SJCRH30 (cell line): ENCODE measurements at regions not wholly inside any gene's neighbourhood (a gene's known extent, or its start where the extent isn't known, plus 50 kb on each side); places are given as distances from the start of the nearest gene placed in this dataset.

Source experiments
- DNase-seq, 2 experiments: peaks; one replicate each; pipeline ENCODE4 v3.0.0-alpha.2; 2015 to 2020
- H3K27ac ChIP-seq: fragments of 250-450 bp; sonication (Bioruptor Pico); 2 replicates; pipeline ENCODE4 v1.5.1; 2020; ENCODE audit warnings: mild to moderate bottlenecking, moderate library complexity
- H3K27me3 ChIP-seq: fragments of 250-450 bp; sonication (Bioruptor Pico); 2 replicates; pipeline ENCODE4 v1.5.1; 2020; ENCODE audit warnings: mild to moderate bottlenecking, moderate library complexity
- H3K36me3 ChIP-seq: fragments of 250-450 bp; sonication (Bioruptor Pico); 2 replicates; pipeline ENCODE4 v1.5.1; 2020; ENCODE audit warnings: mild to moderate bottlenecking, moderate library complexity
- H3K4me1 ChIP-seq: fragments of 250-450 bp; sonication (Bioruptor Pico); 2 replicates; pipeline ENCODE4 v1.5.1; 2020; ENCODE audit warnings: mild to moderate bottlenecking, moderate library complexity
- H3K4me3 ChIP-seq: fragments of 250-450 bp; sonication (Bioruptor Pico); 2 replicates; pipeline ENCODE4 v1.5.1; 2020; ENCODE audit warnings: mild to moderate bottlenecking, moderate library complexity
- H3K9me3 ChIP-seq: fragments of 250-450 bp; sonication (Bioruptor Pico); replicated peaks from 2 replicates; pipeline ENCODE4 v1.5.1; 2020; ENCODE audit warnings: mild to moderate bottlenecking, moderate library complexity

DNA sequence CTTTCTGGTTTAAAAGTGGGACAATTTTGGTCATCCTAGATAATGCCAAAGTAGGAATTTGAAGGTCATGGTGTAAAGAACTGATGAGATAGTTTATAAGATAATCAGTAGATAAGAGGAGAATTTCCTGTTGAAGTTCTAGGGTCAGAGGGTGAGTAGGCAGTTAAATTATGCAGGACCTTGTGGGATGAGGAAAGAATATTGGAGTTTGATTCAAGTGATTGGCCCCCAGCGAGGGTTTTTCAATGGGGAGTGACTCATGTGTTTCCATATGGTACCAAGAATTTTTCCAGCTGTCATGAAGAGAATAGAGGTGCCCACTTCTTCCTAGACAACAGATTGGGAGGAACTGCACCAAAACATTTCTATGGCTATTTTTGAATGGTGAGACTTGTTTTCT, 940.2 kb upstream of the ZEB2 start:
- peak overlapping the region; percentile 30; the same call in 1 of the 2 replicates for H3K27ac ChIP-seq
- no peaks in the 10 kb centered on the region for H3K9me3 ChIP-seq
- H3K4me3 ChIP-seq: no peak overlapping the region
- peaks cover 11% of the 10 kb centered on the region for H3K4me1 ChIP-seq
- H3K27me3 ChIP-seq: no peaks in the 10 kb centered on the region
- DNase-seq: peak; percentile 43 to 59
- no peaks in the 10 kb centered on the region for H3K36me3 ChIP-seq

DNA sequence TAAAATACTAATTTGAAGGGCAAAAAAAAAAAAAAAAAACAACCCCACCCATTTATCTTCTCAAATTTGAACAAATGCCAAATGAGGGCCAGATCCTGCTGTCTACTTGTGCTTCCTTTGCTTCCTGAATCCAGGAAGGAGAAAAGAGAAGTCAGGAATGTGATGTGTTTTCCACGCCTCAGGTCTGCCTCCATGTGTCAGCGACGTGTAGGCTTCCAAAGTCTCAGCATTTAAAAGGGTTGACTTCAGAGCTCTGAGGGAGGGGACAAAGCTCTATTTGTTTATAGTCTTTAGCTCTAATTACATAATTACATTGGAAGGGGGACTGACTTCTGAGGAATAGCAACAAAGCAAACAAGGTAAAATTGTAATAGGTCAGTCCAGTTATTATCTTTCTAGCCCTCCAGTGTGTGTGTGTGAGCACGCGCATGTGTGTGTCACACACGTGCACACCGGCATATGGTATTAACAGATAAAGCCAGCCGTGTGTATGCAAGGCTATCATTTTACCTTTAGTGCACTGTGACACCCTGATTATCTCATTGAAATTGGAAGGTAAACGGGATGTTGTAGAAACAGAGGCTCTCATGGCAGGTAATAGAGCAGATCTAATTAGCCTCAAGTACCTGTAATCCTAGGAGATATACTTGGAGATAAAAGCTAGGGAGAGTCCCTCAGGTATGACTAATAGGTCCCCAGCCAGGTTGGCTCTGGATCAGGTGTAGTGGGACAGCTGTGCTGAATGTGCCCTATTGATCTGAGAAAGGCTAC, 911.4 kb upstream of the ZEB2 start:
- H3K4me1 ChIP-seq: no peaks in the 10 kb centered on the region; the same call in 1 of the 2 replicates
- DNase-seq: peak; percentile 3 to 21
- no peak overlapping the region for H3K27ac ChIP-seq
- H3K36me3 ChIP-seq: no peaks in the 10 kb centered on the region
- H3K27me3 ChIP-seq: no peaks in the 10 kb centered on the region
- H3K4me3 ChIP-seq: no peak overlapping the region
- H3K9me3 ChIP-seq: no peaks in the 10 kb centered on the region

DNA sequence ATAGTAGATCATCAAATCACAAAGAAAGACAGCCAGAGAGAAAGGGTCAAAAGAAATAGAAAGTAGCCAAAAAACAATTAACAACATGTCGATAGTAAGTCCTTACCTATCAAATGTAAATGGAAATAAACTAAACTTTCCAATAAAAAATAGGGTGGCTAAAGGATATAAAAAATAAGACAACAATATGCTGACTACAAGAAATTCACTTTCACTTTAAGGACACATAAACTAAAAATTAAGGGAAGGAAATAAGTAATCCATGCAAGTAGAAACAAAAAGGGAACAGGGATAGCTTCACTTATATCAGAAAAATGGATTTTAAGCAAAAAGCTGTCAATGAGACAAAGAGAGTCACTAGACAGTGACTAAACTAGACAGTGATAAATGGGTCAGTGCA, 903.9 kb upstream of the ZEB2 start:
- no peak overlapping the region for H3K27ac ChIP-seq
- peaks cover 3% of the 10 kb centered on the region; the same call in 1 of the 2 replicates for H3K4me1 ChIP-seq
- no peaks in the 10 kb centered on the region for H3K27me3 ChIP-seq
- H3K4me3 ChIP-seq: no peak overlapping the region
- H3K36me3 ChIP-seq: no peaks in the 10 kb centered on the region
- DNase-seq: no peak
- peaks cover 10% of the 10 kb centered on the region for H3K9me3 ChIP-seq

DNA sequence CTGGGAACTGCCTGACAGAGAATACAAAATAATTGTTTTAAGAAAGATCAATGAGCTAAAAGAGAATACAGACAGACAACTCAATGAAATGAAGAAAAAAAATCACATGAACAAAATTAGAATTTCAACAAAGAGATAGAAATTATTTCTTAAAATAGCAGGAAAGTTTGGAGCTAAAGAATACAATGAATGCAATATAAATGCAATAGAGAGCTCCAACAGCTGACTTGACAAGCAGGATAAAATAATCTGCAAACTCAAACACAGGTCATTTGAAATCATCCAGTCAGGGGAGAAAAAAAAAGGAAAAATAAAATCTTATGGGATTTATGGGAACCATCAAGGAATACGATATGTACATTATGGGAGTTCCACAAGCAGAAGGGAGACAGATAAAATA, 902.7 kb upstream of the ZEB2 start:
- Histone ChIP-seq H3K27ac (no peak overlapping the region), H3K9me3 (peaks cover 10% of the 10 kb centered on the region), H3K36me3 (no peaks in the 10 kb centered on the region), H3K4me3 (no peak overlapping the region), H3K27me3 (no peaks in the 10 kb centered on the region), H3K4me1 (peaks cover 3% of the 10 kb centered on the region; the same call in 1 of the 2 replicates)
- DNase-seq: no peak

DNA sequence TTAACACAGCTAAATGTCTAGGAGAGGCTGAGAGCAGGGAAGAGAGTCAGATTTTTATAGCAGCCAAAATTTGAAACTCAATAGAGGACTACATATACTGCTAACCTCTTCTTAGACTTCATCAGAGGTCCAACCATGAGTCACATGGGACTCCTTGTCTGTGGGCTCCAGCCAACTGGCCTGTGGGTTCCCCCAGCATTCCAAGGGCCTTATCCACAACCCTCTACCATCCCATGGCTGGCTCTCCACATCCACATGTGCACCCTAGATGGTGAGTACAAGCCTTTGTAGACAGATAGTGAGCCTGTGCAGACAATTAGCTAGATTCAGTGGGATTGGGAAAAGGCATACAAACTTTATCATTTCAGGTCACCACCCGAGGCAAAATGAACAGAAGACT, 901.9 kb upstream of the ZEB2 start:
- peak; percentile 45 to 64 for DNase-seq
- Histone ChIP-seq H3K4me3 (no peak overlapping the region), H3K9me3 (peaks cover 10% of the 10 kb centered on the region), H3K36me3 (peaks cover 2% of the 10 kb centered on the region; the same call in 1 of the 2 replicates), H3K27me3 (no peaks in the 10 kb centered on the region), H3K27ac (peak overlapping the region; percentile 11; the same call in 1 of the 2 replicates), H3K4me1 (peaks cover 3% of the 10 kb centered on the region; the same call in 1 of the 2 replicates)

DNA sequence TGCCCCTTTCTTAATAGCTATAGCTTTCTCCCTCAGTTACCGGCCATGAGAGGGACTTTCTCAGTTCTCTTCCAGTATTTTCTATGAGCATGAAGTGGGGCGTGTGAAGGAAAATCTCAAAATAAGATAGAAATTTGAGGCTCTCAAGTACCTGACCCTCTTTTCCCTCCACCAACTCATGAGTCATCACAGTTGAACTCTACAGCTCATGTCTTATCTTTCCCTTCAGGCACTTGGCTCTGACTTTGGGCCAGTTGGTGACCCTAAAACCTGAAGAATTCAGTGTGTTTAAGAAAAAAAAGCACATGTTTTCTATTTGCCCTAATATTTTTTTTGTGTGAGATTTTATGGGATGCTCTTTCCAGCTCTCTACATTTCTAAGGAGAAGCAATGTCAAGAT, 896.7 kb upstream of the ZEB2 start:
- Histone ChIP-seq H3K4me1 (peaks cover 3% of the 10 kb centered on the region; the same call in 1 of the 2 replicates), H3K36me3 (peaks cover 2% of the 10 kb centered on the region; the same call in 1 of the 2 replicates), H3K27ac (no peak overlapping the region), H3K9me3 (peaks cover 11% of the 10 kb centered on the region; the same call in 1 of the 2 replicates), H3K4me3 (no peak overlapping the region), H3K27me3 (no peaks in the 10 kb centered on the region)
- no peak for DNase-seq

DNA sequence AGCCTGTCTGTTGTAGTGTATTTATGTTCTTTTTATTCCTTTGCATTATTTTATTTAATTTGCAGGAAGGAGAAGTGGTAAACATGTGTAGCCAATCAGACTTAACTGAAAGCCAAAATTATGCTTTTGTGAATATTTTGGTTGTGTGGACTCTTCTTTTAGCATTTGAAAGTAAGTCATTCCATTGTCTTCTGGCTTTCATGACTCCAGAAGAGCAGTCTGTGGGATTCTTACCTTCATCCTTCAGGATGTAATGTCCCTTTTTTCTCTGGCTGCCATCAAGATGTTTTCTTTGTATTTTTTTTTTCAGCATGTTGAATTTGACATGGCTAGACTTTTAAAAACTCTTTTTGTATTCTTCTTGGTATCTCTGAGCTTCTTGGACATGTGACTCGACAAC, 895.2 kb upstream of the ZEB2 start:
- Histone ChIP-seq H3K4me3 (no peak overlapping the region), H3K4me1 (peaks cover 2% of the 10 kb centered on the region; the same call in 1 of the 2 replicates), H3K27me3 (no peaks in the 10 kb centered on the region)

DNA sequence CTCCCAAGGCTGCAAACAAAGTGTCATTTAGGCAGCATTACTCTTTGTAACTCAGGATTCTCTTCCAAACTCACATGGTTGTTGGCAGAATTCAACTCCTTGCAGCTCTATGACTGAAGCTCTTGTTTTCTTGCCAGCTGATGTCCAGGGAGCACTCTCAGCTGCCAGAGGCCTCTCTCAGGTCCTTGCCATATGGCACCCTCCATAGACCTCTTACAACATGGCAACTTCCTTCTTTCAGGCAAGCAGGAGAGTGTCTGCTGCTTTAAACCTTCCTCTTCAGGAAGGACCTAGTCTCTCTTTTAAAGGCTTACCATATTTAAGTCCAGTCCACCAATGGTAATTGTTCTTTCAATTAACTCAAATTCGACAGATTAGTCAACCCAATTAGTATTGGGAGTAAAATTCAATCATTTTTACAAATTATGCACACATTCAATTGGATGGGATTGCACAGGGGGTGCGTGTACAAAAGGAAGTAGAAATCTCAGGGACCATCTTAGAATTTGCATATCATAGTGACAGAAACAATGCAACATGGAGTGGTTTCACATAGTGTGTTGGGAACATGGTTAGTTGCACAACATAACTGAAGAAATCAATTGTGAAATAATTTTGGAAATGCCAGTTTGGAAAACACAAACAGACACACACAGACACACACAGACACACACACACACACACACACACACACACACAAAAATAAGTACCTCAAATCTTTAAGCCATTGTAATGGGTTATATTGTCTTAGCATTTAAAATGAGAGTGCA, 893.5 kb upstream of the ZEB2 start:
- peaks cover 7% of the 10 kb centered on the region; the same call in 1 of the 2 replicates for H3K9me3 ChIP-seq
- H3K27ac ChIP-seq: no peak overlapping the region
- peaks cover 5% of the 10 kb centered on the region; the same call in 1 of the 2 replicates for H3K4me1 ChIP-seq
- DNase-seq: no peak
- H3K36me3 ChIP-seq: peaks cover 2% of the 10 kb centered on the region; the same call in 1 of the 2 replicates
- no peaks in the 10 kb centered on the region for H3K27me3 ChIP-seq
- no peak overlapping the region for H3K4me3 ChIP-seq

More for the DNA sequence above, 895.2 kb upstream of the ZEB2 start:
- Histone ChIP-seq H3K9me3 (peaks cover 7% of the 10 kb centered on the region; the same call in 1 of the 2 replicates), H3K27ac (no peak overlapping the region), H3K36me3 (peaks cover 2% of the 10 kb centered on the region; the same call in 1 of the 2 replicates)
- DNase-seq: no peak

DNA sequence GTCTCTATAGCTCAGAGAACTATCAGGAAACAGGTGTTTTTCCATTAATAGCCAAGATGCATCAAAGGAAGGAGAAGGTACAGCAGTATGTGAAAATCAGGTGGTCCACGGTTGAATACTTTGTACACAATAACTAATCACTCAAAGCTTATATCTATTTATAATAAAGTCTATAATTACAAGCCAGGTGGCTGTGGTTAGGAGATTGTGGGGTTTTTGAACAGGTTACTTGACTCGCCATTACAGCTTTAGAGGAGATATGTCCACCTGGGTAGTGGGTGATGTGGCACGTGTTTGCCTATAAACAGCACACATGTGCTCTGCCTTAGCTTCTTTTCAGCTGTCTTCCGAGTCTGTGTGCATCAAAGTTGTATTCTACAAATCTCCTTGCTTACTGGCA, 892.2 kb upstream of the ZEB2 start:
- H3K36me3 ChIP-seq: peaks cover under 1% of the 10 kb centered on the region; the same call in 1 of the 2 replicates
- H3K9me3 ChIP-seq: peaks cover 7% of the 10 kb centered on the region; the same call in 1 of the 2 replicates
- no peak overlapping the region for H3K27ac ChIP-seq
- no peak overlapping the region for H3K4me3 ChIP-seq
- DNase-seq: no peak
- H3K4me1 ChIP-seq: peaks cover 5% of the 10 kb centered on the region; the same call in 1 of the 2 replicates
- no peaks in the 10 kb centered on the region for H3K27me3 ChIP-seq

DNA sequence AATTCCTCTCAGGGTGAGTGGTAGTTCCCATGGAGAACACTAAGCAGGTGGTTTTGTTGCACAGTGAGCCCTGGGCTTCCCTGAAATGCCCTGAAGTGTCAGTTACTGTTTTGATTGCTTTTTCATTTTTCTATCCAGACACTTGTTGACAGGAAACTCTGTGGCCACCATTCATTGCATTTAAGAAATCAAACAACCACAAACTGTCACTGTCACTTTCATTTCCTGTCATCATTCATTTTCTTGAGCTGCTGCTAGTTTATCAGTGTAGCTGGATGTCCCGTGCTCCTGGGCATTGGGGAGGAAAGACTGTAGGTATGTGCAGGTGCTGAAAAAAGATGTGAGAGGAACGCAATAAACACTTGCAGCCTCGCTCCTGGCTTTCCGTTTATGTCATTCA, 891.6 kb upstream of the ZEB2 start:
- Histone ChIP-seq H3K4me3 (no peak overlapping the region), H3K9me3 (peaks cover 7% of the 10 kb centered on the region; the same call in 1 of the 2 replicates), H3K27ac (no peak overlapping the region), H3K4me1 (peaks cover 5% of the 10 kb centered on the region; the same call in 1 of the 2 replicates), H3K36me3 (no peaks in the 10 kb centered on the region), H3K27me3 (no peaks in the 10 kb centered on the region)
- no peak for DNase-seq

DNA sequence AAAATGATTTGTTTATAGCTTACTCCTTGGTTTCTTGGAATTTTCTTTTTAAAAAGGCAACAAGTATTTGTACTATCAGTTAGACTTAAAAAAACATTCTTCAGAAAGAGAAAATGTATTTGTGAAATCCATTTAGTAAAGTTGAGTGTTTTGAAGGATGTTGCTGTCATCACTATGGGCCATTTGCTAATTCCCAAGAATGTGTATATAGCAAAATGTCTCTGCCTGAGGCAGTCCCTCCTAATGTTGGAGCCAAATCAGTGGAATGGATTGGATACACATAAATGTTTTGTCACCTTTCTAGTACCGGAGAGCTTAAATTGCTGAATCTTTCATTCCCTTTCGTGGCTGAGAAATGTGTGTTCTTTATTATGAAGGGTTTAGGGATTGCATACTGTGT, 890.2 kb upstream of the ZEB2 start:
- DNase-seq: peak; percentile 32 to 55
- H3K4me1 ChIP-seq: peaks cover 5% of the 10 kb centered on the region; the same call in 1 of the 2 replicates
- no peak overlapping the region for H3K4me3 ChIP-seq
- H3K9me3 ChIP-seq: peaks cover 2% of the 10 kb centered on the region; the same call in 1 of the 2 replicates
- no peaks in the 10 kb centered on the region for H3K36me3 ChIP-seq
- H3K27ac ChIP-seq: no peak overlapping the region
- no peaks in the 10 kb centered on the region for H3K27me3 ChIP-seq

DNA sequence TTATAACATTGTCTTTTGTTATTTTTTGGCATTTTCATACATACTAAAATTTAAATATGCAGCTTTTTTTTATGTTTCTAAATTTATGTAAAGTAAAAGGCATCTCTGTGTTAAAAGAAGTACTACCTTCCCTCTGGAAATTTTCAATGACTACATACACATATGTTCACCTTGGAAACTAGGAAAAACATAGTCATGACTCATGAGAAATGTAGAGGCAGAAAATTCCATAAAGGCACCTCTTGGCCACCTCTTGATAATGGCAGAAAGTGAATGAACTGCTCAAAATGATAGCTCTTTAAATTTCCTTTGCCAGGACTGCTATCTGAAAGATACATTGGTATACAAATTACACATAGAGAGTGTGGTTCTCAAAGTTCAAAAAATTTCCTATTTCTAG, 889.1 kb upstream of the ZEB2 start:
- no peak overlapping the region for H3K27ac ChIP-seq
- no peak for DNase-seq

DNA sequence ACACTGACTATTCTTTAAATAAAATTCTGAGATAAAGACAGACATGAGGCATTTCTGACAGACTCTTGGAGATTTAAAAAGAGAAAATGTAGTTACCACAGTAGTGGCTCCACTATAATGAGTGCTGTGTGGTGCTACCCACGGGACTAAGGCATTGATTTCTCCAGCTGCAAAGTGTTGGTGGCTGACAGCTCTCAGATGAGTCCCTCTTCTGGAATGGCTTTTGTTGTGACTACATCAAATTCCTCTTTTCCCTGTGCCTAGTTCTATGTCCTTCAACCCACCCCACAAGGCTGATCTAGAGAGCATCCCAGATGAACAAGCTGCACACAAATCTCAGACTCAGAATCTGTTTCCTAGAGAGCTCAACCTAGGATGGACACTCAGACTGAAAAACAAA, 884.8 kb upstream of the ZEB2 start:
- Histone ChIP-seq H3K9me3 (no peaks in the 10 kb centered on the region; the same call in 1 of the 2 replicates), H3K36me3 (no peaks in the 10 kb centered on the region), H3K27ac (no peak overlapping the region), H3K4me3 (no peak overlapping the region), H3K4me1 (0 out of 2 replicates have a peak, but pooled peaks cover under 1% of the 10 kb centered on the region), H3K27me3 (no peaks in the 10 kb centered on the region)
- no peak for DNase-seq

More for the DNA sequence above, 889.1 kb upstream of the ZEB2 start:
- Histone ChIP-seq H3K9me3 (no peaks in the 10 kb centered on the region; the same call in 1 of the 2 replicates), H3K27me3 (no peaks in the 10 kb centered on the region), H3K36me3 (no peaks in the 10 kb centered on the region), H3K4me1 (peaks cover 5% of the 10 kb centered on the region; the same call in 1 of the 2 replicates), H3K4me3 (no peak overlapping the region)

DNA sequence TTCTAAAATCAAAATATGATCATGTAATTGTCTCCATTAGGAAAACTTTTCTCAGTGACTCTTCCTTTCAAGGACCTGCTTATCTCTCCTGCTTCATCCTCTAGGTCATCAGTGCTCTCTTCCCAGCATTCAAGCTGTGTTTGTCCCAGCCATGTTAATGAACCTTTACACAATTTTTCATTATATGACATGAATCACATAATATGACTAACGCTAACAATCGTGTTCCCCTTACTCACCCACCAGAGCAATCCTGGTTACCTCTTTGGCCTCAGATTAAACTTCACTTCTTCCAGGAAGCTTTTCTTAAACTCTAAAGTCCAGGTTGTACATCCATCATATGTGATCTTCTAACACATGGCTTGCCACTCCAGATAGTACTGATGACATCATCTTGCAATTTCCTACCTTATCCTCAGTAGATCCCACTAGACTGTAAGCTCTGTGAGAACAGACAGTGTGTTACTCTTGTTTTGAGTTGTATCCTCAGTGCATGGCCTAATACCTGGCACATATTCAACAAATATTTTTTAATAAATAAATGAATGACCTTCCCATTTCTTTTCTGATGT, 882.9 kb upstream of the ZEB2 start:
- Histone ChIP-seq H3K9me3 (no peaks in the 10 kb centered on the region; the same call in 1 of the 2 replicates), H3K4me1 (no peaks in the 10 kb centered on the region), H3K36me3 (no peaks in the 10 kb centered on the region), H3K4me3 (no peak overlapping the region), H3K27ac (no peak overlapping the region), H3K27me3 (no peaks in the 10 kb centered on the region)
- no peak for DNase-seq
